ENCODE measurements at regions not wholly inside any gene's neighbourhood (a gene's known extent, or its start where the extent isn't known, plus 50 kb on each side); places are given as distances from the start of the nearest gene placed in this dataset.
"Not testable (repeated sequence)": the region's sequence is repeated elsewhere in the genome, so short reads cannot be mapped to it uniquely, and the experiment has no call there.

- Histone ChIP-seq H3K9ac (ENCODE audit: low read length) (no peak overlapping the region), H3K9me3 (ENCODE audit: control insufficient read depth, low read length) (no peaks in the 10 kb centered on the region), H3K4me3 (ENCODE audit: low read length) (no peak overlapping the region), H3K4me1 (ENCODE audit: control insufficient read depth, insufficient read depth, low read length) (peaks cover 5% of the 10 kb centered on the region), H3K36me3 (ENCODE audit: control insufficient read depth, insufficient read depth, low read length, severe bottlenecking) (no peaks in the 10 kb centered on the region), H3K27me3 (replicated peaks; ENCODE audit: control insufficient read depth, insufficient read depth, low read length) (no peaks in the 10 kb centered on the region)
- DNase-seq (ENCODE audit: low read depth): no peak
Measured at GRCh38 chr2:142827170-142827569, 50.3 kb upstream of the KYNU start.

GRCh38 chr2:142825861-142826260 is 51.6 kb upstream of the KYNU start:
- DNase-seq (ENCODE audit: low read depth): no peak
- Histone ChIP-seq H3K4me1 (ENCODE audit: control insufficient read depth, insufficient read depth, low read length) (peaks cover 5% of the 10 kb centered on the region), H3K9ac (ENCODE audit: low read length) (no peak overlapping the region), H3K27me3 (replicated peaks; ENCODE audit: control insufficient read depth, insufficient read depth, low read length) (no peaks in the 10 kb centered on the region), H3K4me3 (ENCODE audit: low read length) (no peak overlapping the region), H3K36me3 (ENCODE audit: control insufficient read depth, insufficient read depth, low read length, severe bottlenecking) (no peaks in the 10 kb centered on the region), H3K9me3 (ENCODE audit: control insufficient read depth, low read length) (no peaks in the 10 kb centered on the region)

- no peak overlapping the region for H3K4me3 ChIP-seq (ENCODE audit: low read length)
- peaks cover 5% of the 10 kb centered on the region for H3K4me1 ChIP-seq (ENCODE audit: control insufficient read depth, insufficient read depth, low read length)
- H3K9ac ChIP-seq (ENCODE audit: low read length): no peak overlapping the region
- no peak for DNase-seq (ENCODE audit: low read depth)
- no peaks in the 10 kb centered on the region for H3K9me3 ChIP-seq (ENCODE audit: control insufficient read depth, low read length)
- H3K27me3 ChIP-seq (replicated peaks; ENCODE audit: control insufficient read depth, insufficient read depth, low read length): no peaks in the 10 kb centered on the region
- no peaks in the 10 kb centered on the region for H3K36me3 ChIP-seq (ENCODE audit: control insufficient read depth, insufficient read depth, low read length, severe bottlenecking)
Measured at GRCh38 chr2:142824756-142825155, 52.7 kb upstream of the KYNU start.

- no peaks in the 10 kb centered on the region for H3K9me3 ChIP-seq (ENCODE audit: control insufficient read depth, low read length)
- no peak for DNase-seq (ENCODE audit: low read depth)
- no peaks in the 10 kb centered on the region for H3K36me3 ChIP-seq (ENCODE audit: control insufficient read depth, insufficient read depth, low read length, severe bottlenecking)
- no peaks in the 10 kb centered on the region for H3K27me3 ChIP-seq (replicated peaks; ENCODE audit: control insufficient read depth, insufficient read depth, low read length)
- H3K4me3 ChIP-seq (ENCODE audit: low read length): no peak overlapping the region
- no peak overlapping the region for H3K9ac ChIP-seq (ENCODE audit: low read length)
- peaks cover 5% of the 10 kb centered on the region for H3K4me1 ChIP-seq (ENCODE audit: control insufficient read depth, insufficient read depth, low read length)
Measured at GRCh38 chr2:142822190-142822589, 55.3 kb upstream of the KYNU start.

GRCh38 chr2:142819411-142819810 is 58.1 kb upstream of the KYNU start:
- Histone ChIP-seq H3K9ac (ENCODE audit: low read length) (no peak overlapping the region), H3K36me3 (ENCODE audit: control insufficient read depth, insufficient read depth, low read length, severe bottlenecking) (no peaks in the 10 kb centered on the region), H3K27me3 (replicated peaks; ENCODE audit: control insufficient read depth, insufficient read depth, low read length) (no peaks in the 10 kb centered on the region), H3K4me1 (ENCODE audit: control insufficient read depth, insufficient read depth, low read length) (peaks cover under 1% of the 10 kb centered on the region), H3K9me3 (ENCODE audit: control insufficient read depth, low read length) (no peaks in the 10 kb centered on the region), H3K4me3 (ENCODE audit: low read length) (no peak overlapping the region)
- DNase-seq (ENCODE audit: low read depth): no peak

- Histone ChIP-seq H3K36me3 (ENCODE audit: control insufficient read depth, insufficient read depth, low read length, severe bottlenecking) (no peaks in the 10 kb centered on the region), H3K9me3 (ENCODE audit: control insufficient read depth, low read length) (no peaks in the 10 kb centered on the region), H3K4me3 (ENCODE audit: low read length) (no peak overlapping the region), H3K4me1 (ENCODE audit: control insufficient read depth, insufficient read depth, low read length) (no peaks in the 10 kb centered on the region), H3K9ac (ENCODE audit: low read length) (no peak overlapping the region), H3K27me3 (replicated peaks; ENCODE audit: control insufficient read depth, insufficient read depth, low read length) (no peaks in the 10 kb centered on the region)
- DNase-seq (ENCODE audit: low read depth): no peak
Measured at GRCh38 chr2:142815375-142815774, 62.1 kb upstream of the KYNU start.

- Histone ChIP-seq H3K4me1 (ENCODE audit: control insufficient read depth, insufficient read depth, low read length) (no peaks in the 10 kb centered on the region), H3K9ac (ENCODE audit: low read length) (no peak overlapping the region), H3K9me3 (ENCODE audit: control insufficient read depth, low read length) (no peaks in the 10 kb centered on the region), H3K36me3 (ENCODE audit: control insufficient read depth, insufficient read depth, low read length, severe bottlenecking) (no peaks in the 10 kb centered on the region), H3K27me3 (replicated peaks; ENCODE audit: control insufficient read depth, insufficient read depth, low read length) (no peaks in the 10 kb centered on the region), H3K4me3 (ENCODE audit: low read length) (no peak overlapping the region)
- no peak for DNase-seq (ENCODE audit: low read depth)
Measured at GRCh38 chr2:142813830-142814829, 63.3 kb upstream of the KYNU start.

- not testable (repeated sequence) for H3K9ac ChIP-seq (ENCODE audit: low read length); H3K9me3 ChIP-seq (ENCODE audit: control insufficient read depth, low read length); DNase-seq (ENCODE audit: low read depth); H3K4me3 ChIP-seq (ENCODE audit: low read length); H3K27me3 ChIP-seq (replicated peaks; ENCODE audit: control insufficient read depth, insufficient read depth, low read length); H3K4me1 ChIP-seq (ENCODE audit: control insufficient read depth, insufficient read depth, low read length); H3K36me3 ChIP-seq (ENCODE audit: control insufficient read depth, insufficient read depth, low read length, severe bottlenecking)
Measured at GRCh38 chr2:142811644-142812043, 65.8 kb upstream of the KYNU start.

- no peak for DNase-seq (ENCODE audit: low read depth)
- Histone ChIP-seq H3K4me1 (ENCODE audit: control insufficient read depth, insufficient read depth, low read length) (no peaks in the 10 kb centered on the region), H3K36me3 (ENCODE audit: control insufficient read depth, insufficient read depth, low read length, severe bottlenecking) (no peaks in the 10 kb centered on the region), H3K9me3 (ENCODE audit: control insufficient read depth, low read length) (no peaks in the 10 kb centered on the region), H3K9ac (ENCODE audit: low read length) (no peak overlapping the region), H3K4me3 (ENCODE audit: low read length) (no peak overlapping the region), H3K27me3 (replicated peaks; ENCODE audit: control insufficient read depth, insufficient read depth, low read length) (no peaks in the 10 kb centered on the region)
Measured at GRCh38 chr2:142805244-142805643, 72.2 kb upstream of the KYNU start.

GRCh38 chr2:142803158-142803557 is 74.3 kb upstream of the KYNU start:
- H3K9me3 ChIP-seq (ENCODE audit: control insufficient read depth, low read length): no peaks in the 10 kb centered on the region
- H3K4me1 ChIP-seq (ENCODE audit: control insufficient read depth, insufficient read depth, low read length): no peaks in the 10 kb centered on the region
- H3K36me3 ChIP-seq (ENCODE audit: control insufficient read depth, insufficient read depth, low read length, severe bottlenecking): no peaks in the 10 kb centered on the region
- H3K4me3 ChIP-seq (ENCODE audit: low read length): no peak overlapping the region
- no peak overlapping the region for H3K9ac ChIP-seq (ENCODE audit: low read length)
- no peak for DNase-seq (ENCODE audit: low read depth)
- no peaks in the 10 kb centered on the region for H3K27me3 ChIP-seq (replicated peaks; ENCODE audit: control insufficient read depth, insufficient read depth, low read length)

GRCh38 chr2:142796588-142796987 is 80.9 kb upstream of the KYNU start:
- Histone ChIP-seq H3K4me1 (ENCODE audit: control insufficient read depth, insufficient read depth, low read length) (no peaks in the 10 kb centered on the region), H3K27me3 (replicated peaks; ENCODE audit: control insufficient read depth, insufficient read depth, low read length) (no peaks in the 10 kb centered on the region), H3K36me3 (ENCODE audit: control insufficient read depth, insufficient read depth, low read length, severe bottlenecking) (no peaks in the 10 kb centered on the region), H3K9me3 (ENCODE audit: control insufficient read depth, low read length) (no peaks in the 10 kb centered on the region), H3K4me3 (ENCODE audit: low read length) (no peak overlapping the region), H3K9ac (ENCODE audit: low read length) (no peak overlapping the region)
- no peak for DNase-seq (ENCODE audit: low read depth)

Measured in adipocyte (in vitro differentiated cells).